Trophoblast cell (in vitro differentiated cells and primary cell): ENCODE measurements at regions not wholly inside any gene's neighbourhood (a gene's known extent, or its start where the extent isn't known, plus 50 kb on each side); places are given as distances from the start of the nearest gene placed in this dataset.

ENCODE experiments used
- DNase-seq, 2 donors: peaks; one replicate each; pipeline ENCODE4 v3.0.0-alpha.2; 2016
- H2AFZ ChIP-seq: 2 replicates; pipeline ENCODE4 v1.6.1; 2013; ENCODE audit warnings: low read length, moderate library complexity, mild to moderate bottlenecking; ENCODE audit not compliant: insufficient read depth, poor library complexity
- H2AK5ac ChIP-seq: 2 replicates; pipeline ENCODE4 v1.6.1; 2013; ENCODE audit warnings: mild to moderate bottlenecking, low read length
- H2BK120ac ChIP-seq: 2 replicates; pipeline ENCODE4 v1.6.1; 2013; ENCODE audit warnings: low read length, mild to moderate bottlenecking, moderate library complexity; ENCODE audit not compliant: insufficient read depth, poor library complexity
- H2BK12ac ChIP-seq: 2 replicates; pipeline ENCODE4 v1.6.1; 2013; ENCODE audit warnings: mild to moderate bottlenecking, low read length, moderate library complexity
- H2BK5ac ChIP-seq: 2 replicates; pipeline ENCODE4 v1.6.1; 2013; ENCODE audit warnings: low read length, low read depth, moderate library complexity, mild to moderate bottlenecking; ENCODE audit not compliant: poor library complexity
- H3K14ac ChIP-seq: 2 replicates; pipeline ENCODE4 v1.6.1; 2013; ENCODE audit warnings: mild to moderate bottlenecking, low read length
- H3K18ac ChIP-seq: 2 replicates; pipeline ENCODE4 v1.6.1; 2013; ENCODE audit warnings: mild to moderate bottlenecking, low read length
- H3K23ac ChIP-seq: 2 replicates; pipeline ENCODE4 v1.6.1; 2013; ENCODE audit warnings: low read length
- H3K27ac ChIP-seq: 2 replicates; pipeline ENCODE4 v1.5.1; 2013; ENCODE audit warnings: low read depth, mild to moderate bottlenecking, inconsistent platforms, low read length, moderate library complexity
- H3K27me3 ChIP-seq: 2 replicates; pipeline ENCODE4 v1.6.1; 2013; ENCODE audit warnings: inconsistent platforms, mild to moderate bottlenecking, low read length, moderate library complexity; ENCODE audit not compliant: insufficient read depth
- H3K36me3 ChIP-seq, 2 experiments: 1 replicate in 1 of 2; 2 replicates in 1 of 2; pipeline ENCODE4 v1.6.1; 2013; ENCODE audit warnings: low read length in 2 of 2, mild to moderate bottlenecking in 2 of 2, moderate library complexity in 1 of 2; ENCODE audit not compliant: insufficient read depth in 2 of 2, control insufficient read depth in 1 of 2
- H3K4ac ChIP-seq: 2 replicates; pipeline ENCODE4 v1.6.1; 2013; ENCODE audit warnings: low read depth, mild to moderate bottlenecking, low read length, moderate library complexity
- H3K4me1 ChIP-seq, 2 experiments: 1 replicate in 1 of 2; 2 replicates in 1 of 2; pipeline ENCODE4 v1.6.1; 2013; ENCODE audit warnings: low read length in 2 of 2, mild to moderate bottlenecking in 2 of 2, moderate library complexity in 1 of 2; ENCODE audit not compliant: insufficient read depth in 2 of 2, control insufficient read depth in 1 of 2
- H3K4me2 ChIP-seq: 2 replicates; pipeline ENCODE4 v1.6.1; 2013; ENCODE audit warnings: inconsistent platforms, mild to moderate bottlenecking, low read length, moderate library complexity
- H3K4me3 ChIP-seq: 2 replicates; pipeline ENCODE4 v1.5.1; 2013; ENCODE audit warnings: mild to moderate bottlenecking, low read depth, low read length, inconsistent platforms
- H3K79me1 ChIP-seq: one replicate; pipeline ENCODE4 v1.6.1; 2013; ENCODE audit warnings: low read length
- H3K79me2 ChIP-seq: 2 replicates; pipeline ENCODE4 v1.6.1; 2013; ENCODE audit warnings: low read length, mild to moderate bottlenecking; ENCODE audit not compliant: control insufficient read depth, insufficient read depth, poor library complexity
- H3K9ac ChIP-seq: 2 replicates; pipeline ENCODE4 v1.6.1; 2013; ENCODE audit warnings: mild to moderate bottlenecking, low read length
- H3K9me3 ChIP-seq: 2 replicates; pipeline ENCODE4 v1.6.1; 2013; ENCODE audit warnings: low read depth, mild to moderate bottlenecking, control low read depth, inconsistent platforms, low read length; ENCODE audit not compliant: insufficient read depth
- H4K12ac ChIP-seq: 2 replicates; pipeline ENCODE4 v1.6.1; 2013; ENCODE audit warnings: low read depth, mild to moderate bottlenecking, low read length, moderate library complexity
- H4K8ac ChIP-seq: 2 replicates; pipeline ENCODE4 v1.6.1; 2013; ENCODE audit warnings: low read depth, mild to moderate bottlenecking, low read length, moderate library complexity
- H4K91ac ChIP-seq: one replicate; pipeline ENCODE4 v1.6.1; 2013; ENCODE audit warnings: low read depth, mild to moderate bottlenecking, low read length, moderate library complexity
- WGBS: extraction: QIAGEN DNeasy Blood & Tissue Kit; methylation state at CpG from one replicate; pipeline ENCODE4 v1.1.7; 2013; ENCODE audit warnings: missing lambda C conversion rate; ENCODE audit not compliant: insufficient read length, insufficient coverage; ENCODE audit errors: extremely low coverage; 5-methylcytosine and 5-hydroxymethylcytosine counted together

DNA sequence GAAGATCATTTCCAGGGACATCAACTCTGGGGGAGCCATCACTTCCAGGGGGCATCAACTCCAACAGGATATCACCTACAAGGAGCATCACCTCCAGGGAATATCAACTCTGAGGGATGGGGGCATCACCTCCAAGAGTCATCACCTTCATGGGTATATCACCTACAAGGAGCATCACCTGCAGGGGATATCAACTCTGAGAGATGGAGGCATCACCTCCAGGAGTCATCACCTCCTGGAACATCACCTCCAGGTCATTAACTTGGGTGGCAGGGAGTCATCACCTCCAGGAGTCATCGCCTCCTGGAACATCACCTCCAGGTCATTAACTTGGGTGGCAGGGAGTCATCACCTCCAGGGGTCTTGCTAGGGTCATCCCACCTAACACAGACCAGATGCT, 167.6 kb downstream of the NDUFA10 start:
- H2BK5ac ChIP-seq = no peak overlapping the region
- no peaks in the 10 kb centered on the region for H3K27me3 ChIP-seq
- no peak overlapping the region for H4K8ac ChIP-seq
- no peak overlapping the region for H3K23ac ChIP-seq
- H3K36me3 ChIP-seq = no peaks in the 10 kb centered on the region
- no peaks in the 10 kb centered on the region for H3K79me1 ChIP-seq
- WGBS = no CpG with 5 or more reads among the region's 1 CpG
- H3K14ac ChIP-seq = no peak overlapping the region
- H3K27ac ChIP-seq = no peak overlapping the region
- no peak overlapping the region for H3K9ac ChIP-seq
- no peaks in the 10 kb centered on the region for H3K4me1 ChIP-seq
- H3K79me2 ChIP-seq = no peaks in the 10 kb centered on the region
- no peak overlapping the region for H2AK5ac ChIP-seq
- no peak overlapping the region for H2AFZ ChIP-seq
- no peak overlapping the region for H4K12ac ChIP-seq
- no peak overlapping the region for H2BK120ac ChIP-seq
- no peak overlapping the region for H3K4ac ChIP-seq
- no peak overlapping the region for H3K18ac ChIP-seq
- H4K91ac ChIP-seq = no peak overlapping the region
- no peak for DNase-seq
- no peak overlapping the region for H2BK12ac ChIP-seq
- H3K4me3 ChIP-seq = peak overlapping the region; percentile 27
- peaks cover 14% of the 10 kb centered on the region for H3K9me3 ChIP-seq
- H3K4me2 ChIP-seq = no peak overlapping the region

DNA sequence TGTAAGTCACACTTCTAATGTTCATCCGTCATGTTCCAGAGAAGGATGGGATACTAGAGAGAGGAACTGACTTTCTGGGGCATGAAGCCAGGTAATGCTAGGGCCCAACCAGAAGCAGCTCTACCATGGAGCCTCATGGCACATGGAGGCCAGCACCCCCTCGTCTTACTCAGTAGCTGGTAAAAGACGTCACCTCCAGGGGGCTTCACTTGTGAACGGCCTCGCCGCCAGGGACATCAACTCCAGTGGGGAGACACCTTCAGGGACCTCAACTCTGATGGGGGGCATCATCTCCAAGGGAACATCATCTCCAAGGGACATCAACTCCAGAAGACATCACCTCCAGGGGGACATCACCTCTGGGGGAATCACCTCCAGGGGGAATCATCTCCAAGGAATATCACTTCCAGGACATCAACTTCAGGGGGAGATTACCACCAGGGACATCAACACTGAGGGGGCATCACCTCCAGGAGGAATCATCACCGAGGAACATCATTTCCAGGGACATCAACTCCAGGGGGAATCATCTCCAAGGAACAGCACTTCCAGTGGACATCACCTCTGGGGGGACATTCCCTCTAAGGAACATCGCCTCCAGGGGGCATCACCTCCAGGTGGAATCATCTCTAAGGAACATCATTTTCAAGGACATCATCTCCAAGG, 168.4 kb downstream of the NDUFA10 start:
- Histone ChIP-seq H2BK5ac (no peak overlapping the region), H3K27me3 (no peaks in the 10 kb centered on the region), H2BK120ac (no peak overlapping the region), H3K4me3 (no peak overlapping the region), H3K4me2 (no peak overlapping the region), H4K8ac (no peak overlapping the region), H3K36me3 (no peaks in the 10 kb centered on the region), H4K12ac (no peak overlapping the region), H3K9ac (no peak overlapping the region), H3K79me2 (no peaks in the 10 kb centered on the region), H2AFZ (no peak overlapping the region), H3K14ac (no peak overlapping the region), H3K9me3 (peaks cover 16% of the 10 kb centered on the region), H4K91ac (no peak overlapping the region), H2BK12ac (no peak overlapping the region), H3K79me1 (no peaks in the 10 kb centered on the region), H3K23ac (no peak overlapping the region), H3K4me1 (no peaks in the 10 kb centered on the region), H3K4ac (no peak overlapping the region), H2AK5ac (no peak overlapping the region), H3K18ac (no peak overlapping the region), H3K27ac (no peak overlapping the region)
- no peak for DNase-seq
- no CpG with 5 or more reads among the region's 8 CpGs for WGBS

DNA sequence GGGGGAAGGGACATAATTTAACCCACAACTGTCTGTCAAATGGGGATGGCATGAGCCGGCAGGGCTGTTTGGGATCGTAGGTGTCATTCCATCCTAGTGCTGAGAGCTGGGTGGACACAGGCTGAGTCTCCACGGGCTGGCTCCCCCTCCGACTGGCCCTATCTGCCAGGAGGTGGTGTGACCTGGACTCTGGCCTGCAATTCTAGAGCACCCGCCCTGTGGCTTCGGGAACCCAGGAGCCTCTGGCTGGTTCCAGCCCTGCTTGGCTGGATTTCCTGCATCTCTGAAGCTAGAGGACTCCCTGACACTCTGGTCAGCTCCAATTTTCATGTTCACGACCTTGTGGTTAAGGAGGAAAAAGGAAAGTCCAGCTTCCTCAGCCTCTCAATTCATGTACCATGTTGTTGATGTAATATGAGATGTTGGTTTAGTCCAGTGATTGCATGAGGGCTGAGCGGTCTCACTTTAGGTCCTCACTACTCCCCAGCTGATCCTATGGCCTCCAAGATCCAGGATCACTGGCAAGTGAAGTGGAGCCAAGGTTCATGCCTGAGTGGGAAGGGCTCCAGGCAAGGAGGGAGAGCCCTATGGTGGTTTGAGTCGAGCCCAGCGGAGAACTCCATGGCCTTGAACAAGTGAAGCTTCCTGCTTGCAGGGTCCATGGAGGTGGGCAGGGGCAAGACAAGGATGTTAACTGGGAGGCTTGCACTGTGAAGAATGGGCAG, 169.1 kb downstream of the NDUFA10 start:
- no peak overlapping the region for H3K23ac ChIP-seq
- H3K18ac ChIP-seq = no peak overlapping the region
- no peak overlapping the region for H3K9ac ChIP-seq

DNA sequence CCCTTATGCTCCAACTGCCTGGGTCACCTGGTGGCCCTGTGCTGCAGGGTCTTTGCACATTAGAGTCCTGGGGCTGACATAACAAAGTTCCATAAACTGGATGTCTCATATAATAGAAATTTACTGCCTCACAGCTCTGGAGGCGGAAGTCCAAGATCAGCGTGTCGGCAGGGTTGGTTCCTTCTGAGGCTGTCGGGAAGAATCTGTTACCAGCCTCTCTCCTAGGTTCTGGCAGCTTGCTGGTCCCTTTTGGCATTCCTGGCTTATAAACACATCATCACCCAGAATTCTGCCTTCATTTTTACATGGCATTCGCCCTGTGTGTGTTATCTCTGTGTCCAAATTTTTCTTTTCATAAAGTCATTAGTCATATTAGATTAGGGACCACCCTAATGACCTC, 170.5 kb downstream of the NDUFA10 start:
- Histone ChIP-seq H3K23ac (no peak overlapping the region), H4K12ac (no peak overlapping the region), H3K14ac (no peak overlapping the region), H3K27me3 (no peaks in the 10 kb centered on the region), H3K9ac (no peak overlapping the region), H2BK120ac (no peak overlapping the region), H3K4me1 (no peaks in the 10 kb centered on the region), H3K79me2 (no peaks in the 10 kb centered on the region), H3K79me1 (no peaks in the 10 kb centered on the region), H2BK5ac (no peak overlapping the region), H2AFZ (no peak overlapping the region), H3K18ac (no peak overlapping the region), H4K91ac (no peak overlapping the region), H3K9me3 (peaks cover 20% of the 10 kb centered on the region), H3K4me2 (no peak overlapping the region), H3K4ac (no peak overlapping the region), H2AK5ac (no peak overlapping the region), H3K36me3 (no peaks in the 10 kb centered on the region), H3K27ac (no peak overlapping the region), H3K4me3 (no peak overlapping the region), H4K8ac (no peak overlapping the region), H2BK12ac (no peak overlapping the region)
- no peak for DNase-seq
- WGBS = no CpG with 5 or more reads among the region's 5 CpGs

More for the DNA sequence above, 169.1 kb downstream of the NDUFA10 start:
- H3K14ac ChIP-seq = no peak overlapping the region
- no peak overlapping the region for H4K12ac ChIP-seq
- H2AK5ac ChIP-seq = no peak overlapping the region
- H3K4me1 ChIP-seq = no peaks in the 10 kb centered on the region
- DNase-seq = no peak
- no peaks in the 10 kb centered on the region for H3K79me1 ChIP-seq
- no peak overlapping the region for H2BK120ac ChIP-seq
- H4K8ac ChIP-seq = no peak overlapping the region
- no peaks in the 10 kb centered on the region for H3K27me3 ChIP-seq
- peaks cover 20% of the 10 kb centered on the region for H3K9me3 ChIP-seq
- H3K79me2 ChIP-seq = no peaks in the 10 kb centered on the region
- H4K91ac ChIP-seq = no peak overlapping the region
- H3K4me3 ChIP-seq = no peak overlapping the region
- H3K4me2 ChIP-seq = no peak overlapping the region
- no peaks in the 10 kb centered on the region for H3K36me3 ChIP-seq
- no peak overlapping the region for H2BK5ac ChIP-seq
- no peak overlapping the region for H3K27ac ChIP-seq
- H2AFZ ChIP-seq = no peak overlapping the region
- no CpG with 5 or more reads among the region's 10 CpGs for WGBS
- H2BK12ac ChIP-seq = no peak overlapping the region
- H3K4ac ChIP-seq = no peak overlapping the region
